IMR-90 (cell line): ENCODE measurements at regions not wholly inside any gene's neighbourhood (a gene's known extent, or its start where the extent isn't known, plus 50 kb on each side); places are given as distances from the start of the nearest gene placed in this dataset.
"Not testable (repeated sequence)": the region's sequence is repeated elsewhere in the genome, so short reads cannot be mapped to it uniquely, and the experiment has no call there.

Experiments
- ATAC-seq: fragments of 200-7000 bp; cut with Tn5 transposase; 2 replicates; pipeline ENCODE4 v1.9.1; 2020; ENCODE audit warnings: low read depth, mild to moderate bottlenecking, moderate library complexity
- BruUV-seq: library from RNA; stranded (reverse); fragments of 400-500 nt; replicated peaks from 2 replicates; lab custom pipeline; 2021; lab: Mats Ljungman, UMichigan
- CTCF ChIA-PET: fragments of 300-600 bp; formaldehyde crosslinking; extraction: SDS; loops from one replicate; lab custom pipeline; 2021; ENCODE audit warnings: antibody characterized with exemption; lab: Yijun Ruan, JAX
- POLR2A ChIA-PET: fragments of 300-600 bp; sonication (Branson Sonifier 250); formaldehyde crosslinking; loops from one replicate; lab custom pipeline; 2022; ENCODE audit warnings: antibody characterized with exemption; ENCODE audit not compliant: unreplicated experiment; lab: Charles Lee
- DNase-seq: peaks from one replicate; pipeline ENCODE4 v3.0.0; 2013
- H2AFZ ChIP-seq: replicated peaks from 2 replicates; pipeline ENCODE3; 2013; ENCODE audit warnings: low read length, mild to moderate bottlenecking; ENCODE audit not compliant: poor library complexity
- H2AK5ac ChIP-seq: 2 replicates; pipeline ENCODE4 v1.6.1; 2013; ENCODE audit warnings: low read depth, low read length, inconsistent platforms
- H2AK9ac ChIP-seq: replicated peaks from 2 replicates; pipeline ENCODE3; 2013; ENCODE audit warnings: mild to moderate bottlenecking, low read depth, low read length, moderate library complexity; ENCODE audit not compliant: poor library complexity
- H2BK120ac ChIP-seq: 2 replicates; pipeline ENCODE4 v1.6.1; 2013; ENCODE audit warnings: low read depth, low read length, inconsistent platforms
- H2BK15ac ChIP-seq: 3 replicates; pipeline ENCODE4 v1.6.1; 2013; ENCODE audit warnings: low read depth, low read length, inconsistent platforms
- H2BK20ac ChIP-seq: 2 replicates; pipeline ENCODE4 v1.6.1; 2013; ENCODE audit warnings: low read depth, mild to moderate bottlenecking, inconsistent platforms, low read length, moderate library complexity
- H2BK5ac ChIP-seq: 2 replicates; pipeline ENCODE4 v1.6.1; 2013; ENCODE audit warnings: mild to moderate bottlenecking, low read depth, low read length, inconsistent platforms; ENCODE audit not compliant: poor library complexity, severe bottlenecking
- H3K14ac ChIP-seq: replicated peaks from 2 replicates; pipeline ENCODE4 v1.6.1; 2013; ENCODE audit warnings: low read depth, low read length, inconsistent platforms
- H3K18ac ChIP-seq: 2 replicates; pipeline ENCODE4 v1.6.1; 2013; ENCODE audit warnings: low read depth, low read length, control low read depth
- H3K23ac ChIP-seq: 2 replicates; pipeline ENCODE4 v1.6.1; 2013; ENCODE audit warnings: low read depth, low read length, inconsistent platforms
- H3K27ac ChIP-seq: 2 replicates; pipeline ENCODE4 v1.5.1; 2013; ENCODE audit warnings: mild to moderate bottlenecking, control low read depth, low read length; ENCODE audit not compliant: insufficient read depth
- H3K27me3 ChIP-seq: 2 replicates; pipeline ENCODE4 v1.6.1; 2013; ENCODE audit warnings: low read length; ENCODE audit not compliant: control insufficient read depth, insufficient read depth
- H3K36me3 ChIP-seq: 2 replicates; pipeline ENCODE4 v1.6.1; 2013; ENCODE audit warnings: low read length, mixed read lengths; ENCODE audit not compliant: control insufficient read depth, insufficient read depth
- H3K4ac ChIP-seq: 2 replicates; pipeline ENCODE4 v1.6.1; 2013; ENCODE audit warnings: low read depth, low read length, inconsistent platforms
- H3K4me1 ChIP-seq: 2 replicates; pipeline ENCODE4 v1.6.1; 2013; ENCODE audit warnings: low read length, mixed read lengths; ENCODE audit not compliant: control insufficient read depth, insufficient read depth
- H3K4me2 ChIP-seq: 2 replicates; pipeline ENCODE4 v1.6.1; 2013; ENCODE audit warnings: low read depth, mild to moderate bottlenecking, control low read depth, low read length, moderate library complexity
- H3K4me3 ChIP-seq: 2 replicates; pipeline ENCODE4 v1.5.1; 2013; ENCODE audit warnings: low read depth, mild to moderate bottlenecking, control low read depth, low read length, moderate library complexity; ENCODE audit not compliant: insufficient read depth
- H3K56ac ChIP-seq: 2 replicates; pipeline ENCODE4 v1.6.1; 2013; ENCODE audit warnings: low read length, inconsistent platforms; ENCODE audit not compliant: insufficient read depth; ENCODE audit errors: extremely low read depth
- H3K79me1 ChIP-seq, 2 experiments: 2 replicates each; pipeline ENCODE4 v1.6.1; 2013; ENCODE audit warnings: low read length in 2 of 2, inconsistent platforms in 1 of 2, low read depth in 1 of 2
- H3K9ac ChIP-seq: 2 replicates; pipeline ENCODE4 v1.6.1; 2013; ENCODE audit warnings: low read depth, low read length, control low read depth
- H3K9me1 ChIP-seq: 2 replicates; pipeline ENCODE4 v1.6.1; 2013; ENCODE audit warnings: low read length, inconsistent platforms; ENCODE audit not compliant: insufficient read depth
- H3K9me3 ChIP-seq: 2 replicates; pipeline ENCODE4 v1.6.1; 2013; ENCODE audit warnings: low read length; ENCODE audit not compliant: control insufficient read depth, insufficient read depth
- H4K20me1 ChIP-seq: 2 replicates; pipeline ENCODE4 v1.6.1; 2013; ENCODE audit warnings: low read length, inconsistent platforms; ENCODE audit not compliant: insufficient read depth
- H4K5ac ChIP-seq: 2 replicates; pipeline ENCODE4 v1.6.1; 2013; ENCODE audit warnings: mild to moderate bottlenecking, low read depth, low read length, control low read depth
- H4K8ac ChIP-seq, 2 experiments: 2 replicates each; pipeline ENCODE4 v1.6.1; 2013; ENCODE audit warnings: low read depth in 2 of 2, low read length in 2 of 2, control low read depth in 1 of 2, inconsistent platforms in 1 of 2
- H4K91ac ChIP-seq: 2 replicates; pipeline ENCODE4 v1.6.1; 2013; ENCODE audit warnings: low read depth, low read length, inconsistent platforms; ENCODE audit not compliant: insufficient read depth
- WGBS, 2 experiments: methylation state at CpG; one replicate each; pipeline versions ENCODE4 v1.1.5 to v1.1.7; 2013; ENCODE audit warnings: missing lambda C conversion rate in 2 of 2; ENCODE audit not compliant: insufficient read length in 1 of 2; ENCODE audit errors: extremely low coverage in 2 of 2; 5-methylcytosine and 5-hydroxymethylcytosine counted together
- dilution Hi-C: fragments of 300-500 bp; cut with HindIII; formaldehyde crosslinking; loops from one replicate; pipeline ENCODE4 v1.14.3; 2018; ENCODE audit warnings: low sequenced_read_pairs; ENCODE audit not compliant: unreplicated experiment
- in situ Hi-C: fragments of 300-500 bp; cut with MboI; formaldehyde crosslinking; loops from 3 replicates; pipeline ENCODE4 v1.14.3; 2019; ENCODE audit warnings: low sequenced_read_pairs, inconsistent platforms, mixed read lengths
- intact Hi-C: fragments of 100-400 bp; cut with micrococcal nuclease; formaldehyde crosslinking; loops from 2 replicates; pipeline ENCODE4 v1.10.0; 2022

DNA sequence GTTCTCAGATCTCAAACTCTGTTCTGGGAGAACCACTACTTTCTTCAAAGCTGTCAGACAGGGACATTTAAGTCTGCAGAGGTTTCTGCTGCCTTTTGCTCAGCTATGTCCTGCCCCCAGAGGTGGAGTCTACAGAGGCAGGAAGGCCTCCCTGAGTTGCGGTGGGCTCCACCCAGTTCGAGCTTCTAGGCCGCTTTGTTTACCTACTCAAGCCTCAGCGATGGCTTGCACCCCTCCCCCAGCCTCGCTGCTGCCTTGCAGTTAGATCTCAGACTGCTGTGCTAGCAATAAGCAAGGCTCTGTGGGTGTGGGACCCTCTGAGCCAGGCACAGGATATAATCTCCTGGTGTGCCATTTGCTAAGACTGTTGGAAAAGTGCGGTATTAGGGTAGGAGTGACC is 115.1 kb downstream of the YIPF5 start:
- H4K20me1 ChIP-seq, intact Hi-C loops, H3K4me3 ChIP-seq, H3K27me3 ChIP-seq, BruUV-seq, CTCF ChIA-PET, H2BK15ac ChIP-seq, H2BK120ac ChIP-seq, H3K27ac ChIP-seq, H2BK20ac ChIP-seq, H3K79me1 ChIP-seq, H3K56ac ChIP-seq, H3K9me3 ChIP-seq, H3K9me1 ChIP-seq, H3K14ac ChIP-seq, H2BK5ac ChIP-seq, H3K4ac ChIP-seq, H2AK9ac ChIP-seq, H2AK5ac ChIP-seq, H3K9ac ChIP-seq, ATAC-seq, H3K23ac ChIP-seq, H4K8ac ChIP-seq, H3K18ac ChIP-seq, H4K91ac ChIP-seq, H2AFZ ChIP-seq, DNase-seq, dilution Hi-C loops, H4K5ac ChIP-seq, H3K36me3 ChIP-seq, in situ Hi-C loops, H3K4me2 ChIP-seq, POLR2A ChIA-PET, H3K4me1 ChIP-seq: not testable (repeated sequence)
- no CpG with 5 or more reads among the region's 6 CpGs for whole genome bisulfite sequencing, 2 experiments

DNA sequence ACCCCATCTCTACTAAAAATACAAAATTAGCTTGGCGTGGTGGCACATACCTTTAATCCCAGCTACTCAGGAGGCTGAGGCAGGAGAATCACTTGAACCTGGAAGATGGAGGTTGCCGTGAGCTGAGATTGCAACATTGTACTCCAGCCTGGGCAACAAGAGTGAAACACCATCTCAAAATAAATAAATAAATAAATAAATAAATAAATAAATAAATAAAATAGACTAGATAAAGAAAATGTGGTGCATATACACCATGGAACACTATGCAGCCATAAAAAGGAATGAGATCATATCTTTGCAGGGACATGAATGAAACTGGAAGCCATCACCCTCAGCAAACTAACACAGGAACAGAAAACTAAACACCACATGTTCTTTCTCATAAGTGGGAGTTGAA is 110.4 kb downstream of the YIPF5 start:
- H3K4ac ChIP-seq, H4K20me1 ChIP-seq, H3K4me3 ChIP-seq, H4K8ac ChIP-seq, H3K79me1 ChIP-seq, H2BK5ac ChIP-seq, H3K9me1 ChIP-seq, H2AK5ac ChIP-seq, H3K9me3 ChIP-seq, H3K9ac ChIP-seq, H2BK20ac ChIP-seq, H2AK9ac ChIP-seq, H4K91ac ChIP-seq, H3K27ac ChIP-seq, H3K18ac ChIP-seq, H3K27me3 ChIP-seq, dilution Hi-C loops, ATAC-seq, H3K36me3 ChIP-seq, H3K56ac ChIP-seq, DNase-seq, H3K23ac ChIP-seq, H2BK15ac ChIP-seq, H3K14ac ChIP-seq, H2AFZ ChIP-seq, H3K4me1 ChIP-seq, BruUV-seq, in situ Hi-C loops, H2BK120ac ChIP-seq, intact Hi-C loops, POLR2A ChIA-PET, H3K4me2 ChIP-seq, CTCF ChIA-PET, H4K5ac ChIP-seq: not testable (repeated sequence)
- no CpG with 5 or more reads among the region's 2 CpGs for WGBS, 2 experiments
